Activated CD4-positive, CD25-positive, alpha-beta regulatory T cell treated with anti-CD3 and anti-CD28 coated beads, Interleukin-2, amount 50 U/mL, for 16 hours (primary cell): ENCODE measurements at regions not wholly inside any gene's neighbourhood (a gene's known extent, or its start where the extent isn't known, plus 50 kb on each side); places are given as distances from the start of the nearest gene placed in this dataset.
"Not testable (repeated sequence)": the region's sequence is repeated elsewhere in the genome, so short reads cannot be mapped to it uniquely, and the experiment has no call there.

Source experiments
- DNase-seq: peaks from one replicate; pipeline ENCODE4 v3.0.0-alpha.2; 2020; ENCODE audit warnings: low read depth, low spot score

GRCh38 chr11:112643416-112643815 lies 317.8 kb upstream of the NCAM1 start:
- DNase-seq, result no peak

- no peak for DNase-seq
Observed at GRCh38 chr11:112644410-112645131, 316.6 kb upstream of the NCAM1 start.

- DNase-seq, result no peak
Observed at GRCh38 chr11:112649856-112650255, 311.4 kb upstream of the NCAM1 start.

GRCh38 chr11:112650527-112650926 lies 310.7 kb upstream of the NCAM1 start:
- DNase-seq, result no peak

GRCh38 chr11:112651386-112651785 lies 309.8 kb upstream of the NCAM1 start:
- no peak for DNase-seq

GRCh38 chr11:112652786-112653390 lies 308.3 kb upstream of the NCAM1 start:
- no peak for DNase-seq

GRCh38 chr11:112655371-112655770 lies 305.8 kb upstream of the NCAM1 start:
- no peak for DNase-seq

- no peak for DNase-seq
Observed at GRCh38 chr11:112656772-112657428, 304.3 kb upstream of the NCAM1 start.

- no peak for DNase-seq
Observed at GRCh38 chr11:112658431-112658878, 302.8 kb upstream of the NCAM1 start.

GRCh38 chr11:112661146-112661545 lies 300.1 kb upstream of the NCAM1 start:
- DNase-seq, result no peak

- no peak for DNase-seq
Observed at GRCh38 chr11:112661571-112661970, 299.6 kb upstream of the NCAM1 start.

- DNase-seq, result no peak
Observed at GRCh38 chr11:112662554-112662953, 298.7 kb upstream of the NCAM1 start.

- DNase-seq, result no peak
Observed at GRCh38 chr11:112663947-112664634, 297.1 kb upstream of the NCAM1 start.

GRCh38 chr11:112665291-112665690 lies 295.9 kb upstream of the NCAM1 start:
- DNase-seq, result no peak

GRCh38 chr11:112666253-112666652 lies 295.0 kb upstream of the NCAM1 start:
- no peak for DNase-seq

GRCh38 chr11:112670806-112671570 lies 290.2 kb upstream of the NCAM1 start:
- no peak for DNase-seq

GRCh38 chr11:112673401-112673800 lies 287.8 kb upstream of the NCAM1 start:
- not testable (repeated sequence) for DNase-seq

GRCh38 chr11:112685111-112685510 lies 276.1 kb upstream of the NCAM1 start:
- DNase-seq, result no peak

GRCh38 chr11:112689851-112690250 lies 271.4 kb upstream of the NCAM1 start:
- DNase-seq, result no peak

- no peak for DNase-seq
Observed at GRCh38 chr11:112693781-112694180, 267.4 kb upstream of the NCAM1 start.

- no peak for DNase-seq
Observed at GRCh38 chr11:112694245-112694644, 267.0 kb upstream of the NCAM1 start.
